Liver (tissue), 8 donors: ENCODE measurements at regions not wholly inside any gene's neighbourhood (a gene's known extent, or its start where the extent isn't known, plus 50 kb on each side); places are given as distances from the start of the nearest gene placed in this dataset.

Experiments
- DNase-seq: peaks from one replicate; pipeline ENCODE4 v3.0.0-alpha.2; 2017; ENCODE audit warnings: low spot score
- H3K27ac ChIP-seq, 2 donors: one replicate each; pipeline ENCODE4 v1.7.0; 2013; ENCODE audit warnings: inconsistent platforms in 2 of 2, low read length in 2 of 2, control low read depth in 1 of 2, low read depth in 1 of 2, mild to moderate bottlenecking in 1 of 2
- H3K27me3 ChIP-seq, 4 donors: one replicate each; pipeline versions ENCODE4 v1.6.1 to v1.7.0; 2013; ENCODE audit warnings: low read length in 3 of 4, inconsistent platforms in 1 of 4, mild to moderate bottlenecking in 1 of 4, moderate library complexity in 1 of 4; ENCODE audit not compliant: control insufficient read depth in 4 of 4, insufficient read depth in 4 of 4
- H3K36me3 ChIP-seq, 4 donors: one replicate each; pipeline versions ENCODE4 v1.6.1 to v1.7.0; 2013; ENCODE audit warnings: low read length in 3 of 4, mild to moderate bottlenecking in 3 of 4, low read depth in 1 of 4, moderate library complexity in 1 of 4; ENCODE audit not compliant: control insufficient read depth in 4 of 4, insufficient read depth in 3 of 4
- H3K4me1 ChIP-seq, 4 donors: one replicate each; pipeline versions ENCODE4 v1.6.1 to v1.7.0; 2013; ENCODE audit warnings: low read length in 3 of 4, mild to moderate bottlenecking in 3 of 4, moderate library complexity in 1 of 4; ENCODE audit not compliant: control insufficient read depth in 4 of 4, insufficient read depth in 4 of 4
- H3K4me3 ChIP-seq, 3 donors: one replicate each; pipeline versions ENCODE4 v1.6.1 to v1.7.0; 2013; ENCODE audit warnings: low read length in 3 of 3, control low read depth in 1 of 3, low read depth in 1 of 3, mild to moderate bottlenecking in 1 of 3
- H3K9ac ChIP-seq, 2 donors: one replicate each; pipeline ENCODE4 v1.7.0; 2013; ENCODE audit warnings: low read length in 2 of 2, mild to moderate bottlenecking in 2 of 2, moderate library complexity in 2 of 2, control low read depth in 1 of 2, low read depth in 1 of 2
- H3K9me3 ChIP-seq, 4 donors: one replicate each; pipeline versions ENCODE4 v1.6.1 to v1.7.0; 2013; ENCODE audit warnings: low read length in 3 of 4; ENCODE audit not compliant: control insufficient read depth in 4 of 4
- ATF3 ChIP-seq: IDR thresholded peaks from 2 replicates; pipeline ENCODE4 v1.6.1; 2016; ENCODE audit warnings: antibody characterized with exemption
- CTCF ChIP-seq: fragments of 150-350 bp; IDR thresholded peaks from 2 replicates; pipeline ENCODE4 v1.5.1; 2017; ENCODE audit warnings: improper control_type of control experiment, low read depth, low read length; ENCODE audit not compliant: missing input control
- EGR1 ChIP-seq, 2 donors: IDR thresholded peaks; 2 replicates each; pipeline ENCODE4 v1.6.1; 2016 to 2018; ENCODE audit warnings: antibody characterized with exemption in 2 of 2, low read depth in 2 of 2
- FOXA1 ChIP-seq: IDR thresholded peaks from 2 replicates; pipeline ENCODE4 v1.6.1; 2016; ENCODE audit warnings: antibody characterized with exemption
- FOXA2 ChIP-seq: IDR thresholded peaks from 2 replicates; pipeline ENCODE4 v1.6.1; 2016; ENCODE audit warnings: antibody characterized with exemption
- GABPA ChIP-seq, 2 donors: IDR thresholded peaks in 1 of 2; conservative IDR thresholded peaks in 1 of 2; 2 replicates each; pipeline ENCODE4 v1.6.1; 2016; ENCODE audit warnings: antibody characterized with exemption in 2 of 2, mild to moderate bottlenecking in 1 of 2, moderate library complexity in 1 of 2
- HNF4A ChIP-seq, 2 donors: conservative IDR thresholded peaks; 2 replicates each; pipeline ENCODE4 v1.6.1; 2016; ENCODE audit warnings: antibody characterized with exemption in 2 of 2, mild to moderate bottlenecking in 2 of 2
- HNF4G ChIP-seq: IDR thresholded peaks from 2 replicates; pipeline ENCODE4 v1.6.1; 2016; ENCODE audit warnings: antibody characterized with exemption
- JUND ChIP-seq, 2 donors: IDR thresholded peaks; 2 replicates each; pipeline ENCODE4 v1.6.1; 2016; ENCODE audit warnings: antibody characterized with exemption in 2 of 2
- MAX ChIP-seq: IDR thresholded peaks from 2 replicates; pipeline ENCODE4 v1.6.1; 2016; ENCODE audit warnings: antibody characterized with exemption
- NR2F2 ChIP-seq: IDR thresholded peaks from 2 replicates; pipeline ENCODE4 v1.6.1; 2016; ENCODE audit warnings: antibody characterized with exemption
- RAD21 ChIP-seq, 2 donors: IDR thresholded peaks; 2 replicates each; pipeline ENCODE4 v1.6.1; 2016; ENCODE audit warnings: antibody characterized with exemption in 2 of 2, mild to moderate bottlenecking in 2 of 2
- REST ChIP-seq: IDR thresholded peaks from 2 replicates; pipeline ENCODE4 v1.6.1; 2016; ENCODE audit warnings: antibody characterized with exemption, mild to moderate bottlenecking
- SP1 ChIP-seq: IDR thresholded peaks from 2 replicates; pipeline ENCODE4 v1.6.1; 2018; ENCODE audit warnings: antibody characterized with exemption, mild to moderate bottlenecking
- TAF1 ChIP-seq: conservative IDR thresholded peaks from 2 replicates; pipeline ENCODE4 v1.6.1; 2016; ENCODE audit warnings: antibody characterized with exemption, mild to moderate bottlenecking
- YY1 ChIP-seq: IDR thresholded peaks from 2 replicates; pipeline ENCODE4 v1.6.1; 2016; ENCODE audit warnings: antibody characterized with exemption, mild to moderate bottlenecking
- ZBTB33 ChIP-seq: IDR thresholded peaks from 2 replicates; pipeline ENCODE4 v1.6.1; 2016; ENCODE audit warnings: antibody characterized with exemption
- WGBS: extraction: QIAGEN DNeasy Blood & Tissue Kit; methylation state at CpG from one replicate; pipeline ENCODE4 v1.1.7; 2013; 5-methylcytosine and 5-hydroxymethylcytosine counted together
- donor health status: healthy.
- donor health status: healthy.
- donor health status: healthy.
- donor health status: healthy.
- donor health status: healthy.

- TF ChIP-seq HNF4G (no peak), NR2F2 (no peak), GABPA (IDR thresholded peaks at IDR 0.05 in 1 of 2, conservative IDR thresholded peaks at IDR 0.05 in 1 of 2) (no peak), FOXA2 (no peak), HNF4A (conservative IDR thresholded peaks at IDR 0.05) (no peak), FOXA1 (no peak), REST (no peak), ZBTB33 (no peak), YY1 (no peak), JUND (IDR thresholded peaks at IDR 0.05) (no peak), SP1 (no peak), EGR1 (IDR thresholded peaks at IDR 0.05; ENCODE audit: low read depth in 2 of 2) (no peak), TAF1 (no peak), ATF3 (no peak), CTCF (no peak)
- 97% methylated on average over 14 of the region's 14 CpGs for WGBS
- H3K9ac ChIP-seq = no peak overlapping the region
- no peaks in the 10 kb centered on the region for H3K9me3 ChIP-seq
- H3K36me3 ChIP-seq = peaks cover 5 to 20% (median 6%) of the 10 kb centered on the region in 4 donors
- H3K4me3 ChIP-seq = no peak overlapping the region
- DNase-seq = no peak
- no peaks in the 10 kb centered on the region for H3K27me3 ChIP-seq
- no peaks in the 10 kb centered on the region for H3K4me1 ChIP-seq
- no peak overlapping the region for H3K27ac ChIP-seq
These were observed 438.9 kb downstream of the KLF12 start for GRCh38 chr13:73695325-73695724.

GRCh38 chr13:73693215-73693614 lies 441.0 kb downstream of the KLF12 start:
- no peak for DNase-seq
- no peak overlapping the region for H3K9ac ChIP-seq
- H3K36me3 ChIP-seq = peaks cover 5 to 20% (median 9%) of the 10 kb centered on the region in 4 donors
- no peaks in the 10 kb centered on the region for H3K9me3 ChIP-seq
- H3K27ac ChIP-seq = no peak overlapping the region
- H3K27me3 ChIP-seq = no peaks in the 10 kb centered on the region
- 64% methylated on average over 2 of the region's 2 CpGs for WGBS
- no peaks in the 10 kb centered on the region for H3K4me1 ChIP-seq
- no peak overlapping the region for H3K4me3 ChIP-seq
- TF ChIP-seq EGR1 (IDR thresholded peaks at IDR 0.05; ENCODE audit: low read depth in 2 of 2) (no peak), YY1 (no peak), HNF4A (conservative IDR thresholded peaks at IDR 0.05) (no peak), RAD21 (IDR thresholded peaks at IDR 0.05) (no peak), CTCF (no peak), FOXA1 (no peak), MAX (no peak), REST (no peak)
